Neural cell (in vitro differentiated cells): ENCODE measurements at regions not wholly inside any gene's neighbourhood (a gene's known extent, or its start where the extent isn't known, plus 50 kb on each side); places are given as distances from the start of the nearest gene placed in this dataset.

Experiments used
- H2AFZ ChIP-seq: fragments of 200-600, 300-800 bp; sonication (generic), shearing (Covaris generic); 2 replicates; pipeline ENCODE4 v1.6.0; 2014; ENCODE audit warnings: low read depth, mild to moderate bottlenecking, antibody characterized with exemption, low read length, moderate library complexity
- H3F3A ChIP-seq: fragments of 200-600 bp; shearing (Covaris generic); 2 replicates; pipeline ENCODE4 v1.6.1; 2016; ENCODE audit warnings: mild to moderate bottlenecking, moderate library complexity, mixed read lengths, antibody characterized with exemption, low read length; ENCODE audit not compliant: insufficient read depth, poor library complexity, severe bottlenecking
- H3K27ac ChIP-seq: fragments of 200-600, 300-800 bp; sonication (generic), shearing (Covaris generic); 2 replicates; pipeline ENCODE4 v1.5.1; 2014; ENCODE audit warnings: mild to moderate bottlenecking, low read length, moderate library complexity
- H3K27me3 ChIP-seq: fragments of 300-800, 200-600 bp; sonication (generic), shearing (Covaris generic); 2 replicates; pipeline ENCODE4 v1.6.0; 2014; ENCODE audit warnings: mild to moderate bottlenecking, low read depth, low read length, moderate library complexity; ENCODE audit not compliant: insufficient read depth
- H3K36me3 ChIP-seq: fragments of 300-800, 200-600 bp; sonication (generic), shearing (Covaris generic); 2 replicates; pipeline ENCODE4 v1.5.1; 2014; ENCODE audit warnings: mild to moderate bottlenecking, antibody characterized with exemption, low read length, moderate library complexity; ENCODE audit not compliant: insufficient read depth
- H3K4me2 ChIP-seq: fragments of 300-800, 200-600 bp; sonication (generic), shearing (Covaris generic); 2 replicates; pipeline ENCODE4 v1.6.0; 2014; ENCODE audit warnings: mild to moderate bottlenecking, low read length
- H3K4me3 ChIP-seq: fragments of 300-800, 200-600 bp; sonication (generic), shearing (Covaris generic); 2 replicates; pipeline ENCODE4 v1.5.1; 2014; ENCODE audit warnings: mild to moderate bottlenecking, low read length, moderate library complexity
- H3K79me2 ChIP-seq: fragments of 200-600 bp; shearing (Covaris generic); replicated peaks from 2 replicates; pipeline ENCODE4 v1.6.0; 2014; ENCODE audit warnings: mild to moderate bottlenecking, low read length, moderate library complexity; ENCODE audit not compliant: insufficient read depth
- H3K9ac ChIP-seq: fragments of 300-800, 200-600 bp; sonication (generic), shearing (Covaris generic); 2 replicates; pipeline ENCODE4 v1.6.1; 2016; ENCODE audit warnings: mild to moderate bottlenecking, low read length, mixed read lengths
- H3K9me2 ChIP-seq: fragments of 200-600 bp; shearing (Covaris generic); 2 replicates; pipeline ENCODE4 v1.6.1; 2016; ENCODE audit warnings: mild to moderate bottlenecking, low read length, mixed read lengths; ENCODE audit not compliant: insufficient read depth
- H3K9me3 ChIP-seq: fragments of 200-600, 300-800 bp; sonication (generic), shearing (Covaris generic); 2 replicates; pipeline ENCODE4 v1.6.1; 2016; ENCODE audit warnings: mild to moderate bottlenecking, mixed run types, low read length, moderate library complexity, mixed read lengths
- H4K20me1 ChIP-seq: fragments of 200-600 bp; shearing (Covaris generic); 2 replicates; pipeline ENCODE4 v1.6.1; 2016; ENCODE audit warnings: mild to moderate bottlenecking, mixed run types; ENCODE audit not compliant: insufficient read depth
- EP300 ChIP-seq: fragments of 450-650 bp; conservative IDR thresholded peaks from 2 replicates; pipeline ENCODE4 v1.6.1; 2014; ENCODE audit warnings: antibody characterized with exemption, mild to moderate bottlenecking, moderate library complexity; ENCODE audit not compliant: poor library complexity, severe bottlenecking
- EZH2 ChIP-seq: fragments of 200-600, 300-800 bp; shearing (Covaris generic), sonication (generic); IDR thresholded peaks from 2 replicates; pipeline ENCODE4 v1.6.1; 2014; ENCODE audit warnings: antibody characterized with exemption, low read length, borderline replicate concordance, mild to moderate bottlenecking; ENCODE audit not compliant: insufficient read depth, poor library complexity, severe bottlenecking
- MXI1 ChIP-seq: fragments of 450-650 bp; conservative IDR thresholded peaks from 2 replicates; pipeline ENCODE4 v1.6.1; 2014; ENCODE audit warnings: antibody characterized with exemption, mild to moderate bottlenecking; ENCODE audit not compliant: poor library complexity, severe bottlenecking
- POLR2AphosphoS5 ChIP-seq: IDR thresholded peaks from 2 replicates; pipeline ENCODE4 v1.6.1; 2012
- RAD21 ChIP-seq: fragments of 450-650 bp; conservative IDR thresholded peaks from 2 replicates; pipeline ENCODE4 v1.6.1; 2014; ENCODE audit warnings: antibody characterized with exemption, mild to moderate bottlenecking, moderate library complexity
- SMC3 ChIP-seq: fragments of 450-650 bp; conservative IDR thresholded peaks from 2 replicates; pipeline ENCODE4 v1.6.1; 2014; ENCODE audit warnings: antibody characterized with exemption, mild to moderate bottlenecking, moderate library complexity; ENCODE audit not compliant: poor library complexity
- TAF1 ChIP-seq: IDR thresholded peaks from 2 replicates; pipeline ENCODE4 v1.6.1; 2012; ENCODE audit warnings: low read depth
- TF ChIP-seq, protein P1 (sequence below): fragments of 450-650 bp; IDR thresholded peaks from 2 replicates; pipeline ENCODE4 v1.5.1; 2014; ENCODE audit warnings: antibody characterized with exemption, mild to moderate bottlenecking, moderate library complexity; ENCODE audit not compliant: poor library complexity, severe bottlenecking
- TF ChIP-seq, protein P2 (sequence below): IDR thresholded peaks from 2 replicates; pipeline ENCODE4 v1.6.1; 2012; ENCODE audit warnings: borderline replicate concordance

GRCh38 chr7:21140622-21141021 is 287.3 kb upstream of the SP4 start:
- Histone ChIP-seq H3K4me3 (no peak overlapping the region), H4K20me1 (no peaks in the 10 kb centered on the region), H3K36me3 (no peaks in the 10 kb centered on the region), H3K4me2 (no peak overlapping the region), H3K27me3 (no peaks in the 10 kb centered on the region), H3F3A (no peaks in the 10 kb centered on the region), H3K9me3 (no peaks in the 10 kb centered on the region), H3K9ac (no peak overlapping the region), H3K79me2 (no peaks in the 10 kb centered on the region), H2AFZ (no peak overlapping the region), H3K9me2 (no peaks in the 10 kb centered on the region), H3K27ac (no peak overlapping the region)
- TF ChIP-seq EZH2 (no peak), MXI1 (no peak), RAD21 (no peak), SMC3 (no peak), POLR2AphosphoS5 (no peak), EP300 (no peak), TAF1 (no peak)
- TF ChIP-seq, protein P1, sequence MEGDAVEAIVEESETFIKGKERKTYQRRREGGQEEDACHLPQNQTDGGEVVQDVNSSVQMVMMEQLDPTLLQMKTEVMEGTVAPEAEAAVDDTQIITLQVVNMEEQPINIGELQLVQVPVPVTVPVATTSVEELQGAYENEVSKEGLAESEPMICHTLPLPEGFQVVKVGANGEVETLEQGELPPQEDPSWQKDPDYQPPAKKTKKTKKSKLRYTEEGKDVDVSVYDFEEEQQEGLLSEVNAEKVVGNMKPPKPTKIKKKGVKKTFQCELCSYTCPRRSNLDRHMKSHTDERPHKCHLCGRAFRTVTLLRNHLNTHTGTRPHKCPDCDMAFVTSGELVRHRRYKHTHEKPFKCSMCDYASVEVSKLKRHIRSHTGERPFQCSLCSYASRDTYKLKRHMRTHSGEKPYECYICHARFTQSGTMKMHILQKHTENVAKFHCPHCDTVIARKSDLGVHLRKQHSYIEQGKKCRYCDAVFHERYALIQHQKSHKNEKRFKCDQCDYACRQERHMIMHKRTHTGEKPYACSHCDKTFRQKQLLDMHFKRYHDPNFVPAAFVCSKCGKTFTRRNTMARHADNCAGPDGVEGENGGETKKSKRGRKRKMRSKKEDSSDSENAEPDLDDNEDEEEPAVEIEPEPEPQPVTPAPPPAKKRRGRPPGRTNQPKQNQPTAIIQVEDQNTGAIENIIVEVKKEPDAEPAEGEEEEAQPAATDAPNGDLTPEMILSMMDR = no peak
- TF ChIP-seq, protein P2, sequence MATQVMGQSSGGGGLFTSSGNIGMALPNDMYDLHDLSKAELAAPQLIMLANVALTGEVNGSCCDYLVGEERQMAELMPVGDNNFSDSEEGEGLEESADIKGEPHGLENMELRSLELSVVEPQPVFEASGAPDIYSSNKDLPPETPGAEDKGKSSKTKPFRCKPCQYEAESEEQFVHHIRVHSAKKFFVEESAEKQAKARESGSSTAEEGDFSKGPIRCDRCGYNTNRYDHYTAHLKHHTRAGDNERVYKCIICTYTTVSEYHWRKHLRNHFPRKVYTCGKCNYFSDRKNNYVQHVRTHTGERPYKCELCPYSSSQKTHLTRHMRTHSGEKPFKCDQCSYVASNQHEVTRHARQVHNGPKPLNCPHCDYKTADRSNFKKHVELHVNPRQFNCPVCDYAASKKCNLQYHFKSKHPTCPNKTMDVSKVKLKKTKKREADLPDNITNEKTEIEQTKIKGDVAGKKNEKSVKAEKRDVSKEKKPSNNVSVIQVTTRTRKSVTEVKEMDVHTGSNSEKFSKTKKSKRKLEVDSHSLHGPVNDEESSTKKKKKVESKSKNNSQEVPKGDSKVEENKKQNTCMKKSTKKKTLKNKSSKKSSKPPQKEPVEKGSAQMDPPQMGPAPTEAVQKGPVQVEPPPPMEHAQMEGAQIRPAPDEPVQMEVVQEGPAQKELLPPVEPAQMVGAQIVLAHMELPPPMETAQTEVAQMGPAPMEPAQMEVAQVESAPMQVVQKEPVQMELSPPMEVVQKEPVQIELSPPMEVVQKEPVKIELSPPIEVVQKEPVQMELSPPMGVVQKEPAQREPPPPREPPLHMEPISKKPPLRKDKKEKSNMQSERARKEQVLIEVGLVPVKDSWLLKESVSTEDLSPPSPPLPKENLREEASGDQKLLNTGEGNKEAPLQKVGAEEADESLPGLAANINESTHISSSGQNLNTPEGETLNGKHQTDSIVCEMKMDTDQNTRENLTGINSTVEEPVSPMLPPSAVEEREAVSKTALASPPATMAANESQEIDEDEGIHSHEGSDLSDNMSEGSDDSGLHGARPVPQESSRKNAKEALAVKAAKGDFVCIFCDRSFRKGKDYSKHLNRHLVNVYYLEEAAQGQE = no peak

DNA sequence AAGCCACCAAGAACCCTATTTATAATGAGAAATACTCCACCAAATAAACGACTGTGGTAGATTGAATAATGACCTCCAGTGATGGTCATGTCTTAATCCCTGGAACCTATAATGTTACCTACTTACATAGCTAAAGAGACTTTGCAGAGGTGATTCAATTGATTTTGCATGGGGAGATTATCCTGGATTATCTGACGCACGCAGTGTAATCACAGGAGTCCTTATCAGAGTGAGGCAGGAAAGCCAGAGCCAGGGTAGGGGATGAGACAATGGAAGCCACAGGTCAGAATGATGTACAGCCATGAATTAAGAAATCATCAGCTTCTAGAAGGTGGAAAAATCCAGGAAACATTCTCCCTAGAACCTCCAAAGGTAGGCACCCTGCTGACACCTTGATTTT is 286.4 kb upstream of the SP4 start:
- H4K20me1 ChIP-seq = no peaks in the 10 kb centered on the region
- no peaks in the 10 kb centered on the region for H3K9me2 ChIP-seq
- TF ChIP-seq POLR2AphosphoS5 (no peak), EP300 (no peak), EZH2 (no peak), SMC3 (no peak), TAF1 (no peak), RAD21 (no peak), MXI1 (no peak)
- TF ChIP-seq, protein P1 = no peak
- TF ChIP-seq, protein P2 = no peak
- H2AFZ ChIP-seq = no peak overlapping the region
- no peaks in the 10 kb centered on the region for H3K9me3 ChIP-seq
- no peaks in the 10 kb centered on the region for H3K27me3 ChIP-seq
- H3K4me3 ChIP-seq = no peak overlapping the region
- H3K79me2 ChIP-seq = no peaks in the 10 kb centered on the region
- H3K27ac ChIP-seq = no peak overlapping the region
- no peak overlapping the region for H3K4me2 ChIP-seq
- no peaks in the 10 kb centered on the region for H3K36me3 ChIP-seq
- no peak overlapping the region for H3K9ac ChIP-seq
- no peaks in the 10 kb centered on the region for H3F3A ChIP-seq
